Activated naive CD8-positive, alpha-beta T cell (primary cell): ENCODE measurements at regions not wholly inside any gene's neighbourhood (a gene's known extent, or its start where the extent isn't known, plus 50 kb on each side); places are given as distances from the start of the nearest gene placed in this dataset.
"Not testable (repeated sequence)": the region's sequence is repeated elsewhere in the genome, so short reads cannot be mapped to it uniquely, and the experiment has no call there.

Source experiments
- H3K27ac Mint-ChIP-seq: one replicate; pipeline ENCODE4 v1.8.0; 2021; ENCODE audit warnings: mixed read lengths
- H3K27me3 Mint-ChIP-seq: one replicate; pipeline ENCODE4 v1.8.0; 2021; ENCODE audit warnings: mixed read lengths
- H3K36me3 Mint-ChIP-seq: one replicate; pipeline ENCODE4 v1.8.0; 2021; ENCODE audit warnings: mixed read lengths
- H3K4me1 Mint-ChIP-seq: one replicate; pipeline ENCODE4 v1.8.0; 2021; ENCODE audit warnings: low read depth, mixed read lengths
- H3K4me3 Mint-ChIP-seq: one replicate; pipeline ENCODE4 v1.8.0; 2021; ENCODE audit warnings: mild to moderate bottlenecking, mixed read lengths
- H3K9me3 Mint-ChIP-seq: one replicate; pipeline ENCODE4 v1.8.0; 2021; ENCODE audit warnings: low read depth, mixed read lengths

GRCh38 chr5:126011526-126011925 is 411.7 kb upstream of the GRAMD2B start:
- not testable (repeated sequence) for H3K4me3 Mint-ChIP-seq, H3K4me1 Mint-ChIP-seq
- peaks cover 10% of the 10 kb centered on the region for H3K9me3 Mint-ChIP-seq

GRCh38 chr5:126014676-126015075 is 408.5 kb upstream of the GRAMD2B start:
- Mint-ChIP-seq H3K4me3 (no peak overlapping the region), H3K9me3 (peaks cover 4% of the 10 kb centered on the region), H3K4me1 (no peaks in the 10 kb centered on the region), H3K36me3 (no peaks in the 10 kb centered on the region), H3K27ac (no peak overlapping the region), H3K27me3 (no peaks in the 10 kb centered on the region)

More at GRCh38 chr5:126011526-126011925, 411.7 kb upstream of the GRAMD2B start:
- H3K36me3 Mint-ChIP-seq, H3K27ac Mint-ChIP-seq, H3K27me3 Mint-ChIP-seq: not testable (repeated sequence)

- Mint-ChIP-seq H3K4me3 (no peak overlapping the region), H3K36me3 (no peaks in the 10 kb centered on the region), H3K27me3 (no peaks in the 10 kb centered on the region), H3K9me3 (peaks cover 4% of the 10 kb centered on the region), H3K27ac (no peak overlapping the region), H3K4me1 (no peaks in the 10 kb centered on the region)
Observed at GRCh38 chr5:126015235-126016181, 407.7 kb upstream of the GRAMD2B start.

GRCh38 chr5:126016256-126016655 is 407.0 kb upstream of the GRAMD2B start:
- no peak overlapping the region for H3K4me3 Mint-ChIP-seq
- no peaks in the 10 kb centered on the region for H3K36me3 Mint-ChIP-seq
- no peak overlapping the region for H3K27ac Mint-ChIP-seq

GRCh38 chr5:126017096-126017495 is 406.1 kb upstream of the GRAMD2B start:
- H3K36me3 Mint-ChIP-seq: no peaks in the 10 kb centered on the region
- H3K4me3 Mint-ChIP-seq: no peak overlapping the region
- no peaks in the 10 kb centered on the region for H3K4me1 Mint-ChIP-seq
- no peak overlapping the region for H3K27ac Mint-ChIP-seq
- H3K9me3 Mint-ChIP-seq: peaks cover 7% of the 10 kb centered on the region
- H3K27me3 Mint-ChIP-seq: no peaks in the 10 kb centered on the region

More at GRCh38 chr5:126016256-126016655, 407.0 kb upstream of the GRAMD2B start:
- no peaks in the 10 kb centered on the region for H3K27me3 Mint-ChIP-seq
- peaks cover 4% of the 10 kb centered on the region for H3K9me3 Mint-ChIP-seq
- no peaks in the 10 kb centered on the region for H3K4me1 Mint-ChIP-seq

- H3K9me3 Mint-ChIP-seq: peaks cover 6% of the 10 kb centered on the region
- H3K27me3 Mint-ChIP-seq: no peaks in the 10 kb centered on the region
- H3K36me3 Mint-ChIP-seq: no peaks in the 10 kb centered on the region
- no peak overlapping the region for H3K4me3 Mint-ChIP-seq
- H3K4me1 Mint-ChIP-seq: no peaks in the 10 kb centered on the region
- no peak overlapping the region for H3K27ac Mint-ChIP-seq
Observed at GRCh38 chr5:126020770-126021169, 402.4 kb upstream of the GRAMD2B start.

GRCh38 chr5:126023994-126024441 is 399.2 kb upstream of the GRAMD2B start:
- H3K27ac Mint-ChIP-seq: no peak overlapping the region
- no peaks in the 10 kb centered on the region for H3K4me1 Mint-ChIP-seq
- no peaks in the 10 kb centered on the region for H3K36me3 Mint-ChIP-seq
- H3K9me3 Mint-ChIP-seq: peaks cover 12% of the 10 kb centered on the region
- no peaks in the 10 kb centered on the region for H3K27me3 Mint-ChIP-seq
- no peak overlapping the region for H3K4me3 Mint-ChIP-seq

GRCh38 chr5:126027149-126027548 is 396.1 kb upstream of the GRAMD2B start:
- Mint-ChIP-seq H3K36me3 (no peaks in the 10 kb centered on the region), H3K27me3 (no peaks in the 10 kb centered on the region), H3K4me3 (no peak overlapping the region), H3K4me1 (no peaks in the 10 kb centered on the region), H3K27ac (no peak overlapping the region), H3K9me3 (peaks cover 21% of the 10 kb centered on the region)

- Mint-ChIP-seq H3K4me1 (no peaks in the 10 kb centered on the region), H3K27ac (no peak overlapping the region), H3K4me3 (no peak overlapping the region), H3K27me3 (no peaks in the 10 kb centered on the region), H3K9me3 (peaks cover 18% of the 10 kb centered on the region), H3K36me3 (no peaks in the 10 kb centered on the region)
Observed at GRCh38 chr5:126027652-126028051, 395.6 kb upstream of the GRAMD2B start.

GRCh38 chr5:126028336-126028735 is 394.9 kb upstream of the GRAMD2B start:
- H3K9me3 Mint-ChIP-seq: peaks cover 18% of the 10 kb centered on the region
- no peaks in the 10 kb centered on the region for H3K27me3 Mint-ChIP-seq
- H3K4me3 Mint-ChIP-seq: no peak overlapping the region
- no peak overlapping the region for H3K27ac Mint-ChIP-seq
- H3K36me3 Mint-ChIP-seq: no peaks in the 10 kb centered on the region
- no peaks in the 10 kb centered on the region for H3K4me1 Mint-ChIP-seq

GRCh38 chr5:126029282-126029681 is 393.9 kb upstream of the GRAMD2B start:
- peaks cover 18% of the 10 kb centered on the region for H3K9me3 Mint-ChIP-seq
- H3K36me3 Mint-ChIP-seq, H3K4me1 Mint-ChIP-seq, H3K27me3 Mint-ChIP-seq, H3K4me3 Mint-ChIP-seq, H3K27ac Mint-ChIP-seq: not testable (repeated sequence)

- Mint-ChIP-seq H3K9me3 (peaks cover 18% of the 10 kb centered on the region), H3K4me1 (no peaks in the 10 kb centered on the region), H3K27ac (no peak overlapping the region), H3K27me3 (no peaks in the 10 kb centered on the region), H3K4me3 (no peak overlapping the region), H3K36me3 (no peaks in the 10 kb centered on the region)
Observed at GRCh38 chr5:126030698-126031097, 392.5 kb upstream of the GRAMD2B start.

GRCh38 chr5:126031989-126032716 is 391.1 kb upstream of the GRAMD2B start:
- Mint-ChIP-seq H3K9me3 (peaks cover 18% of the 10 kb centered on the region), H3K27me3 (no peaks in the 10 kb centered on the region), H3K4me3 (no peak overlapping the region), H3K36me3 (no peaks in the 10 kb centered on the region), H3K4me1 (no peaks in the 10 kb centered on the region), H3K27ac (no peak overlapping the region)

GRCh38 chr5:126043688-126044087 is 379.5 kb upstream of the GRAMD2B start:
- no peaks in the 10 kb centered on the region for H3K27me3 Mint-ChIP-seq
- no peaks in the 10 kb centered on the region for H3K4me1 Mint-ChIP-seq
- H3K27ac Mint-ChIP-seq: no peak overlapping the region
- H3K36me3 Mint-ChIP-seq: no peaks in the 10 kb centered on the region
- no peak overlapping the region for H3K4me3 Mint-ChIP-seq
- no peaks in the 10 kb centered on the region for H3K9me3 Mint-ChIP-seq

- Mint-ChIP-seq H3K4me3 (no peak overlapping the region), H3K36me3 (no peaks in the 10 kb centered on the region), H3K27ac (no peak overlapping the region), H3K27me3 (no peaks in the 10 kb centered on the region), H3K9me3 (no peaks in the 10 kb centered on the region), H3K4me1 (no peaks in the 10 kb centered on the region)
Observed at GRCh38 chr5:126044111-126044668, 379.0 kb upstream of the GRAMD2B start.
